Fibroblast of lung (primary cell): ENCODE measurements at regions not wholly inside any gene's neighbourhood (a gene's known extent, or its start where the extent isn't known, plus 50 kb on each side); places are given as distances from the start of the nearest gene placed in this dataset.

Source experiments
- DNase-seq, 2 donors: peaks; one replicate each; pipeline versions ENCODE4 v3.0.0 to v3.0.0-alpha.2; 2010; ENCODE audit warnings: low read depth in 2 of 2
- H2AFZ ChIP-seq: 2 replicates; pipeline ENCODE4 v1.5.1; 2012; ENCODE audit warnings: low read length, control low read depth, inconsistent platforms
- H3K27ac ChIP-seq: 2 replicates; pipeline ENCODE4 v1.5.1; 2011; ENCODE audit warnings: low read length, control low read depth; ENCODE audit not compliant: insufficient read depth
- H3K27me3 ChIP-seq: 2 replicates; pipeline ENCODE4 v1.5.1; 2011; ENCODE audit warnings: mild to moderate bottlenecking, low read length; ENCODE audit not compliant: control insufficient read depth, insufficient read depth
- H3K36me3 ChIP-seq: 2 replicates; pipeline ENCODE4 v1.5.1; 2011; ENCODE audit warnings: low read length; ENCODE audit not compliant: control insufficient read depth, insufficient read depth
- H3K4me1 ChIP-seq: 2 replicates; pipeline ENCODE4 v1.5.1; 2011; ENCODE audit warnings: low read length; ENCODE audit not compliant: control insufficient read depth, insufficient read depth; ENCODE audit errors: extremely low read depth
- H3K4me2 ChIP-seq: 2 replicates; pipeline ENCODE4 v1.5.1; 2011; ENCODE audit warnings: low read length, control low read depth; ENCODE audit not compliant: insufficient read depth; ENCODE audit errors: extremely low read depth
- H3K4me3 ChIP-seq, 4 experiments: fragments of 200-600 bp in 1 of 4; sonication (generic) in 1 of 4; replicated peaks in 1 of 4; 2 replicates each; pipeline ENCODE4 v1.5.1; 2011 to 2016; ENCODE audit warnings: low read length in 4 of 4, low read depth in 3 of 4, mild to moderate bottlenecking in 3 of 4, control low read depth in 2 of 4, inconsistent platforms in 1 of 4, mixed read lengths in 1 of 4; ENCODE audit not compliant: insufficient read depth in 1 of 4; ENCODE audit errors: control extremely low read depth in 1 of 4
- H3K79me2 ChIP-seq: 2 replicates; pipeline ENCODE4 v1.5.1; 2012; ENCODE audit warnings: mild to moderate bottlenecking, low read length, inconsistent platforms; ENCODE audit not compliant: control insufficient read depth, insufficient read depth
- H3K9ac ChIP-seq: 2 replicates; pipeline ENCODE4 v1.5.1; 2011; ENCODE audit warnings: mild to moderate bottlenecking, low read length, control low read depth; ENCODE audit not compliant: insufficient read depth
- H3K9me3 ChIP-seq: 2 replicates; pipeline ENCODE4 v1.5.1; 2012; ENCODE audit warnings: low read depth, low read length; ENCODE audit not compliant: control insufficient read depth, insufficient read depth
- H4K20me1 ChIP-seq: 2 replicates; pipeline ENCODE4 v1.5.1; 2011; ENCODE audit warnings: low read length; ENCODE audit not compliant: control insufficient read depth, insufficient read depth; ENCODE audit errors: extremely low read depth
- CTCF ChIP-seq, 2 donors: IDR thresholded peaks in 1 of 2; conservative IDR thresholded peaks in 1 of 2; 1 replicate in 1 of 2; 2 replicates in 1 of 2; pipeline ENCODE4 v1.5.1; 2011 to 2012; ENCODE audit warnings: low read length in 2 of 2, control low read depth in 1 of 2, inconsistent platforms in 1 of 2, low read depth in 1 of 2, mild to moderate bottlenecking in 1 of 2
- EZH2 ChIP-seq: IDR thresholded peaks from 2 replicates; pipeline ENCODE4 v1.5.1; 2012; ENCODE audit warnings: low read length, control low read depth, mild to moderate bottlenecking; ENCODE audit errors: missing control alignments

DNA sequence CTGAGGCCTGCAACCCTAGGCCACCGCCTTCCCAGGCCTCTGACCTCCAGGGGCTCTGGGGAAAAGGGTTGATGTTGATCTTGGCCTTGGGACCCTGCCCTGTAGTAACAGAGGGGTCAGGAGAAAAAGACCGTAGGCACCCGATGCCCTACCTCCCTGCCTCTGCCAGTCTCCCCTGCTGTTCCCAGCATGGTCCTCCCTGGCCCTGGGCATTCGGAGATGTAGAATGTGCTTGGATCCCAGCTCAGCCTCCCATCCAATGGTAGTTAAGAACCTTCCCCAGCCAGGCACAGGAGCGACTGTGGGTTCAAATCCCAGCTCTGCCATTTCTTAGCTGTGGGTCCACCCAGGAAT, 72.0 kb upstream of the TARDBP start:
- TF ChIP-seq CTCF (conservative IDR thresholded peaks at IDR 0.05 in 1 of 2, IDR thresholded peaks at IDR 0.05 in 1 of 2; ENCODE audit: low read depth in 1 of 2, low read length in 2 of 2) = no peak
- no peak for TF ChIP-seq EZH2
- Histone ChIP-seq H3K4me2 (peak overlapping the region; percentile 32), H3K79me2 (no peaks in the 10 kb centered on the region), H3K27me3 (peaks cover 8% of the 10 kb centered on the region), H3K27ac (no peak overlapping the region), H2AFZ (no peak overlapping the region), H3K4me1 (no peaks in the 10 kb centered on the region), H4K20me1 (no peaks in the 10 kb centered on the region), H3K4me3 (no peak overlapping the region), H3K9ac (no peak overlapping the region), H3K36me3 (no peaks in the 10 kb centered on the region), H3K9me3 (no peaks in the 10 kb centered on the region)
- DNase-seq = no peak

DNA sequence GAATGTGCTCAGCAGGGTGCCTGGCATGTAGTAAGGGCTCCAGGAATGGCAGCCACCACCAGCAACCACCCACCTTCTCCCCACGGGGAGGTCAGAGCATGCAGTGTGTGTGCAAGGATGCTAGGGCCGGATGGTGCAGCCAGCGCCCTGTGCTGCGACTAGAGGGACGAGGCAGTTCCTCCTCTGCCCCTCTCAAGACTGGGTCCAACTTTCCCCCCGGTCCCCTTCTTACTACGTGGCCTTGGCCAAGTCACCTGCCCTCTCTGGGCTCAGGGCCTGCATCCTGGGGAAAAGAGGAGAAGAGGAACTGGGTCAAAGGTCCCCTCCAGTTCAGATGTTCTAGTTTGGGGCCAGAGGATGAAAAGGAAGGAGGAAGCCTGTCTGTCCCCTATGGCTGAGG, 71.6 kb upstream of the TARDBP start:
- Histone ChIP-seq H2AFZ (no peak overlapping the region), H3K9ac (no peak overlapping the region)
- TF ChIP-seq CTCF (conservative IDR thresholded peaks at IDR 0.05 in 1 of 2, IDR thresholded peaks at IDR 0.05 in 1 of 2; ENCODE audit: low read depth in 1 of 2, low read length in 2 of 2) = no peak
- TF ChIP-seq EZH2 = no peak

DNA sequence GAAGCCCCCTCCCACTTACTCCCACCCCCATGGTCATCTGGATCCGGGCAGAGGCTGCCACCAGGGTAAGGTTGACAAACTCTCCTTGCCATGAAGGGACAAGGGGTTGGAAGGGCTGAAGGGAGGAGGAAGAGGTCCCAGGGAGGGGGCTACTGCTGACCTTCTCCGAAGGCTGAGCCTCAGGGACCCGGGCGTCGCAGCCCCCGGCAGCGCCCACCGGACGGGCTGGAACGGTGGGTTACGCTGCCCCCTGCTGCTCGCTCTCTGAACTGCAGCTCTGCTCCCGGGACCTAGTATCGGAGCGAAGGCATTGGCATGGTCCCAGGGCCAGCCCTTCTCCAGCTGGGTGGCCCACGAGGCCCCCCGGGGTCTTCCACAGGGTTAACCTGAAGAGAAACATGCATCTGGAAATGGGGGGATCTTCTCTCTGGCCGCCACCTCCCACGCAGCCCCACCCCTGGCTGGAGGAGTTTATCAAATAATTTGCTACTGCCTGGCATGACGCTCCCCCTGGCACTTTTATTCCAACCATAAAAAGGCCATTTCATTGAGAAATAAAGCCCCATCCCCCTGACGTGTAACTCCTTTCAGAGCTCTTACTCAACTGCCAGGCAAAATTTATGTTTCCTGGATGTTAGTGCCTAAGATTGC, 70.4 kb upstream of the TARDBP start:
- no peaks in the 10 kb centered on the region for H3K36me3 ChIP-seq
- H3K4me2 ChIP-seq = no peak overlapping the region
- H4K20me1 ChIP-seq = no peaks in the 10 kb centered on the region
- peak; percentile 9 to 39 for DNase-seq
- H3K4me1 ChIP-seq = no peaks in the 10 kb centered on the region
- no peak overlapping the region for H3K4me3 ChIP-seq
- H3K27ac ChIP-seq = no peak overlapping the region
- no peaks in the 10 kb centered on the region for H3K9me3 ChIP-seq
- no peaks in the 10 kb centered on the region for H3K79me2 ChIP-seq
- peaks cover 8% of the 10 kb centered on the region for H3K27me3 ChIP-seq
- H3K9ac ChIP-seq = no peak overlapping the region
- no peak overlapping the region for H2AFZ ChIP-seq
- peak; percentile 80 to 82 for TF ChIP-seq CTCF (conservative IDR thresholded peaks at IDR 0.05 in 1 of 2, IDR thresholded peaks at IDR 0.05 in 1 of 2; ENCODE audit: low read depth in 1 of 2, low read length in 2 of 2)
- TF ChIP-seq EZH2 = no peak

More for the DNA sequence above, 71.6 kb upstream of the TARDBP start:
- Histone ChIP-seq H3K4me3 (no peak overlapping the region), H3K27me3 (peaks cover 8% of the 10 kb centered on the region), H3K4me1 (no peaks in the 10 kb centered on the region), H4K20me1 (no peaks in the 10 kb centered on the region), H3K36me3 (no peaks in the 10 kb centered on the region), H3K27ac (no peak overlapping the region), H3K9me3 (no peaks in the 10 kb centered on the region), H3K4me2 (no peak overlapping the region), H3K79me2 (no peaks in the 10 kb centered on the region)
- no peak for DNase-seq
